WTC11 (cell line): ENCODE measurements at regions not wholly inside any gene's neighbourhood (a gene's known extent, or its start where the extent isn't known, plus 50 kb on each side); places are given as distances from the start of the nearest gene placed in this dataset.

Experiments used
- ATAC-seq: fragments of 200-7000 bp; cut with Tn5 transposase; 2 replicates; pipeline ENCODE4 v1.10.0; 2021; ENCODE audit warnings: mild to moderate bottlenecking, moderate library complexity
- CTCF ChIA-PET: fragments of 300-600 bp; sonication (Branson Sonifier 250); formaldehyde crosslinking; loops from one replicate; lab custom pipeline; 2021; ENCODE audit warnings: antibody characterized with exemption; lab: Charles Lee
- POLR2A ChIA-PET: fragments of 350-600 bp; sonication (Branson Sonifier 250); formaldehyde crosslinking; loops from one replicate; lab custom pipeline; 2021; ENCODE audit warnings: antibody characterized with exemption; lab: Charles Lee
- DNase-seq: peaks from one replicate; pipeline ENCODE4 v3.0.0; 2021; ENCODE audit warnings: low spot score
- H3K27ac Mint-ChIP-seq: 2 replicates; pipeline ENCODE4 v1.8.0; 2021; ENCODE audit warnings: mixed read lengths
- H3K27me3 Mint-ChIP-seq: 2 replicates; pipeline ENCODE4 v1.8.0; 2021; ENCODE audit warnings: low read depth, mild to moderate bottlenecking, moderate library complexity, mixed read lengths
- H3K36me3 Mint-ChIP-seq: 2 replicates; pipeline ENCODE4 v1.8.0; 2021; ENCODE audit warnings: mixed read lengths
- H3K4me1 Mint-ChIP-seq: 2 replicates; pipeline ENCODE4 v1.8.0; 2022; ENCODE audit warnings: mixed read lengths
- H3K4me3 Mint-ChIP-seq: 2 replicates; pipeline ENCODE4 v1.8.0; 2021; ENCODE audit warnings: mild to moderate bottlenecking, moderate library complexity, mixed read lengths
- H3K9me3 Mint-ChIP-seq: 2 replicates; pipeline ENCODE4 v1.8.0; 2021; ENCODE audit warnings: mixed read lengths
- ARID4B ChIP-seq: sonication (generic); formaldehyde crosslinking; IDR thresholded peaks from 2 replicates; pipeline ENCODE4 v1.8.0; 2023; ENCODE audit warnings: missing genetic modification reagents, mild to moderate bottlenecking, borderline replicate concordance
- ATF1 ChIP-seq: sonication (generic); formaldehyde crosslinking; IDR thresholded peaks from 2 replicates; pipeline ENCODE4 v1.8.1; 2023; ENCODE audit warnings: mild to moderate bottlenecking, moderate library complexity, missing genetic modification reagents
- CDX4 ChIP-seq: fragments of 250-450 bp; sonication (Bioruptor Pico); IDR thresholded peaks from 2 replicates; pipeline ENCODE4 v1.9.0; 2021; ENCODE audit warnings: moderate library complexity, mild to moderate bottlenecking, inconsistent platforms, borderline replicate concordance
- ELF4 ChIP-seq: sonication (generic); formaldehyde crosslinking; IDR thresholded peaks from 2 replicates; pipeline ENCODE4 v1.8.1; 2022; ENCODE audit warnings: low read depth, mild to moderate bottlenecking, moderate library complexity, missing genetic modification reagents
- FOXP4 ChIP-seq: sonication (generic); formaldehyde crosslinking; IDR thresholded peaks from 2 replicates; pipeline ENCODE4 v1.8.0; 2022; ENCODE audit warnings: mild to moderate bottlenecking, missing genetic modification reagents
- HMGA2 ChIP-seq: fragments of 250-450 bp; sonication (Bioruptor Pico); IDR thresholded peaks from 2 replicates; pipeline ENCODE4 v1.4.0; 2021; ENCODE audit warnings: mild to moderate bottlenecking, moderate library complexity
- MXD4 ChIP-seq: fragments of 250-450 bp; sonication (Bioruptor Pico); IDR thresholded peaks from 2 replicates; pipeline ENCODE4 v1.8.0; 2021; ENCODE audit warnings: mild to moderate bottlenecking, moderate library complexity, borderline replicate concordance
- NFATC4 ChIP-seq: fragments of 250-450 bp; sonication (Bioruptor Pico); IDR thresholded peaks from 2 replicates; pipeline ENCODE4 v1.9.0; 2021; ENCODE audit warnings: mild to moderate bottlenecking
- NR1H2 ChIP-seq: sonication (generic); formaldehyde crosslinking; IDR thresholded peaks from 2 replicates; pipeline ENCODE4 v1.9.0; 2021; ENCODE audit warnings: mild to moderate bottlenecking, moderate library complexity, missing genetic modification reagents
- NR2C2 ChIP-seq: sonication (generic); formaldehyde crosslinking; IDR thresholded peaks from 2 replicates; pipeline ENCODE4 v1.8.0; 2022; ENCODE audit warnings: mild to moderate bottlenecking, missing genetic modification reagents
- NR3C1 ChIP-seq: sonication (generic); formaldehyde crosslinking; conservative IDR thresholded peaks from 2 replicates; pipeline ENCODE4 v1.8.1; 2023; ENCODE audit warnings: low read depth, mild to moderate bottlenecking, missing genetic modification reagents
- OVOL2 ChIP-seq: fragments of 250-450 bp; sonication (Bioruptor Pico); IDR thresholded peaks from 2 replicates; pipeline ENCODE4 v1.9.0; 2021; ENCODE audit warnings: mild to moderate bottlenecking, borderline replicate concordance
- SMAD4 ChIP-seq: sonication (generic); formaldehyde crosslinking; IDR thresholded peaks from 2 replicates; pipeline ENCODE4 v1.8.0; 2022; ENCODE audit warnings: mild to moderate bottlenecking, missing genetic modification reagents
- TEAD1 ChIP-seq: sonication (generic); formaldehyde crosslinking; IDR thresholded peaks from 2 replicates; pipeline ENCODE4 v1.8.0; 2022; ENCODE audit warnings: mild to moderate bottlenecking, missing genetic modification reagents
- ZNF138 ChIP-seq: sonication (generic); formaldehyde crosslinking; conservative IDR thresholded peaks from 2 replicates; pipeline ENCODE4 v1.8.1; 2022; ENCODE audit warnings: mild to moderate bottlenecking, moderate library complexity, missing genetic modification reagents
- ZNF232 ChIP-seq: sonication (generic); formaldehyde crosslinking; IDR thresholded peaks from 2 replicates; pipeline ENCODE4 v1.8.0; 2022; ENCODE audit warnings: mild to moderate bottlenecking, missing genetic modification reagents
- ZNF263 ChIP-seq: sonication (generic); formaldehyde crosslinking; IDR thresholded peaks from 2 replicates; pipeline ENCODE4 v1.8.1; 2022; ENCODE audit warnings: low read depth, mild to moderate bottlenecking, moderate library complexity, missing genetic modification reagents
- ZNF317 ChIP-seq: sonication (generic); formaldehyde crosslinking; IDR thresholded peaks from 2 replicates; pipeline ENCODE4 v1.8.1; 2023; ENCODE audit warnings: low read depth, mild to moderate bottlenecking, moderate library complexity, missing genetic modification reagents, borderline replicate concordance
- TF ChIP-seq, protein P1 (sequence below): fragments of 250-450 bp; sonication (Bioruptor Pico); IDR thresholded peaks from 2 replicates; pipeline ENCODE4 v2.1.2; 2022; ENCODE audit warnings: mild to moderate bottlenecking, moderate library complexity
- TF ChIP-seq, protein P2 (sequence below): fragments of 250-450 bp; sonication (Bioruptor Pico); conservative IDR thresholded peaks from 2 replicates; pipeline ENCODE4 v1.9.0; 2021; ENCODE audit warnings: mild to moderate bottlenecking

DNA sequence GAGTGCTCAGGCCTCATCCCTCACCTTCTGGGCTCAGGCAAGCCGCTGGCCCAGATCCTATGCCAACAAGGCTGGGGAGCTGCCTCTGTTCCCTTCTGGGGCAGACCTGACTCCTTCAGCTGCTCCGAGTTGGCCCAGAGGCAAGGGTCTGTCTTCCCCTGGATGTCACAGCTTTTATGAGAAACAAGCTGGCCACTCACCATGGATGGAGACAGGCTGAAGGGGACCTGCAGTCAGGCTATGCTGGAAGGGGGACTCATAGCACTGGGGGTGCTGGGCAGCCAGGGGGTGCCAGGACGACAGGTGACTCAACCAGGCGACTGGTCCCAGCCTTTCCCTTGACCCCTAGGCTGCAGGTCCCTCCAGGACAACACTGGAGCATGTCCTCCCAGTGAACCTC lies 52.4 kb upstream of the C1QTNF9B start:
- no peak for ATAC-seq
- ChIA-PET POLR2A (no interaction called here), CTCF (interaction anchor here (4.3 kb wide), 1 partner anchor 11 kb away, joined by 24 read pairs; no protein-coding TSS in a partner anchor)
- Mint-ChIP-seq H3K4me1 (no peaks in the 10 kb centered on the region), H3K9me3 (peaks cover 5% of the 10 kb centered on the region; the same call in 1 of the 2 replicates), H3K36me3 (no peaks in the 10 kb centered on the region)
- TF ChIP-seq ZNF263 (CRISPR knock-in tag): no peak
- TF ChIP-seq MXD4 (CRISPR knock-in tag): no peak
- TF ChIP-seq ARID4B: no peak
- TF ChIP-seq, protein P1, sequence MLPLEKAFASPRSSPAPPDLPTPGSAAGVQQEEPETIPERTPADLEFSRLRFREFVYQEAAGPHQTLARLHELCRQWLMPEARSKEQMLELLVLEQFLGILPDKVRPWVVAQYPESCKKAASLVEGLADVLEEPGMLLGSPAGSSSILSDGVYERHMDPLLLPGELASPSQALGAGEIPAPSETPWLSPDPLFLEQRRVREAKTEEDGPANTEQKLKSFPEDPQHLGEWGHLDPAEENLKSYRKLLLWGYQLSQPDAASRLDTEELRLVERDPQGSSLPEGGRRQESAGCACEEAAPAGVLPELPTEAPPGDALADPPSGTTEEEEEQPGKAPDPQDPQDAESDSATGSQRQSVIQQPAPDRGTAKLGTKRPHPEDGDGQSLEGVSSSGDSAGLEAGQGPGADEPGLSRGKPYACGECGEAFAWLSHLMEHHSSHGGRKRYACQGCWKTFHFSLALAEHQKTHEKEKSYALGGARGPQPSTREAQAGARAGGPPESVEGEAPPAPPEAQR (CRISPR knock-in tag): no peak
- no peak for TF ChIP-seq FOXP4 (CRISPR knock-in tag)
- TF ChIP-seq CDX4 (CRISPR knock-in tag): no peak
- no peak for TF ChIP-seq ZNF232 (CRISPR knock-in tag)
- TF ChIP-seq HMGA2 (CRISPR knock-in tag): no peak
- no peak for TF ChIP-seq NR1H2 (CRISPR knock-in tag)
- TF ChIP-seq, protein P2, sequence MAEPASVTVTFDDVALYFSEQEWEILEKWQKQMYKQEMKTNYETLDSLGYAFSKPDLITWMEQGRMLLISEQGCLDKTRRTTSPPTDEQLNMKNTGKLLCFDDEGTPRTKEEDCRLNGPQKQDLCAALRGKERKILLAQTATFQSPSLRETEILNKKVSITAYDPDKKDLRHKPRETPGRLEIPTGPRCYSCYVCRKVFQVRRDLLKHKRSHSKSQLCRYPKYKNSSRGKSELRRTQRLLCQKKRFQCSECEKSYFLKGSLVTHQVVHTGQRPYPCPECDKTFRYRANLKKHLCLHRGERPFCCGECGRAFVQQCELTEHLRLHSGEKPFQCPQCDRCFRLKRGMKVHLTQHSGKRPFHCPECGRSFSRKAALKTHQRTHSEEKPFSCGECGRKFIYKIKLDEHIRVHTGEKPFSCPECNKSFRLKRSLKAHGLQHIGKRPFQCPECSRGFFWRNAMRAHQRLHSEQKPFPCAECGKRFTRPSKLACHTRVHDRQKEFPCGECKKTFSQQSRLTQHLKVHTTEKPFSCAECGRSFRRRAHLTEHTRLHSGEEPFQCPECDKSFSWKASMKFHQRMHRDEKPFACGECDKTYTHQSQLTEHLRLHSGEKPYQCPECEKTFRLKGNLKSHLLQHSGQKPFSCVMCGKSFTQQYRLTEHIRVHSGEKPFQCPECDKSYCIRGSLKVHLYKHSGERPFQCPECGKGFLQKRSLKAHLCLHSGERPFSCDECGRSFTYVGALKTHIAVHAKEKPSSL (CRISPR knock-in tag): no peak
- TF ChIP-seq ELF4 (CRISPR knock-in tag): no peak
- TF ChIP-seq NR3C1: no peak
- no peak for TF ChIP-seq NFATC4 (CRISPR knock-in tag)
- TF ChIP-seq TEAD1 (CRISPR knock-in tag): no peak
- no peak for TF ChIP-seq NR2C2 (CRISPR knock-in tag)
- TF ChIP-seq ZNF317 (CRISPR knock-in tag): no peak
- TF ChIP-seq ZNF138 (CRISPR knock-in tag): no peak
- TF ChIP-seq OVOL2: no peak
- no peak for TF ChIP-seq SMAD4 (CRISPR knock-in tag)
- no peak for TF ChIP-seq ATF1 (CRISPR knock-in tag)
- TF ChIP-seq, all 79 proteins: peak for 0
- H3K4me3 Mint-ChIP-seq: no peak overlapping the region
- H3K27ac Mint-ChIP-seq: no peak overlapping the region
- DNase-seq: no peak
- H3K27me3 Mint-ChIP-seq: no peaks in the 10 kb centered on the region
